GM12801 (cell line): ENCODE measurements at regions not wholly inside any gene's neighbourhood (a gene's known extent, or its start where the extent isn't known, plus 50 kb on each side); places are given as distances from the start of the nearest gene placed in this dataset.

Experiments
- CTCF ChIP-seq: IDR thresholded peaks from one replicate; pipeline ENCODE4 v1.5.1; 2011; ENCODE audit warnings: control low read depth; ENCODE audit not compliant: insufficient read length; ENCODE audit errors: extremely low read depth

- TF ChIP-seq CTCF: no peak
Observed at GRCh38 chr2:7338961-7339360, 421.7 kb downstream of the RNF144A start.

DNA sequence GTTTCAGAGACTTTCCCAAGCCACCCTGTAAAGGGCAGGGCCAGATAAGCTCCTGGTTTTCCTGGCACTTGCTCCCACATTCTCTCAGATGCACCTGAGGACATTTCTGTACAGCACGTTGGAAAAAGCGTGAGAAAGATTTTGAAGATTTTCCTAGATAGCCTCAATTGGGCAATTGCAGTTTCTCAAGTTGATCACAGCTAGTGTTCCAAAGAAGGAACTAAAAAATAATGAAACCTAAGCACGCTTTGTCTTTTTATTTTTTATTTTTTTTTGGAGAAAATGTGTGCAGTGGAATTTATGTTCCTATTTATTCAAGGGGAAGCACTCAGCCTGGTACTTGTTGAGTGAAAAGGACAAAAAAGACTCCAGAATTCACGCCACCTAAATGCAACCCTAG lies 429.1 kb downstream of the RNF144A start:
- no peak for TF ChIP-seq CTCF

GRCh38 chr2:7348761-7349160 lies 431.5 kb downstream of the RNF144A start:
- no peak for TF ChIP-seq CTCF

GRCh38 chr2:7352191-7352590 lies 435.0 kb downstream of the RNF144A start:
- TF ChIP-seq CTCF: no peak

- TF ChIP-seq CTCF: no peak
Observed at GRCh38 chr2:7353571-7353970, 436.4 kb downstream of the RNF144A start.

DNA sequence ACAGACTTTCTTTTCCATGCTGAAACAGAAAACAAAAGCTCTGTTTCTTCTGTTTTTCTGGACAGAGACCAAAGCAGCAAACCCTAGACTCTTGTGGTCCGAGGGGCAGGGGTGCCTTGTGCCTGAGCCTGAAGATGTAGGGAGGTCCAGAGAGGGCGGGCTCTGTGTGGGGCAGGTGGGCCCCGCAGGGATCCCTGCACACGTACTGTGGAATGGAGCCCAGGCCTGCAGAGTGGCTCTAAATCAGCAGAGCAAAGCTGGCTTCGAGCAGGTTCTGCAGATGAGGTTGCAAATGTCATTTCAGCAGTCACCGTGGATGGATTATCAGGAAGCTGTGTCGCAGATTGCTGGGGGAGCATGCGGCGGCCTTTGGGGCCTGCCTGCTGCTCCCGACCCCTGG lies 438.6 kb downstream of the RNF144A start:
- no peak for TF ChIP-seq CTCF

- TF ChIP-seq CTCF: no peak
Observed at GRCh38 chr2:7356909-7357584, 439.8 kb downstream of the RNF144A start.

DNA sequence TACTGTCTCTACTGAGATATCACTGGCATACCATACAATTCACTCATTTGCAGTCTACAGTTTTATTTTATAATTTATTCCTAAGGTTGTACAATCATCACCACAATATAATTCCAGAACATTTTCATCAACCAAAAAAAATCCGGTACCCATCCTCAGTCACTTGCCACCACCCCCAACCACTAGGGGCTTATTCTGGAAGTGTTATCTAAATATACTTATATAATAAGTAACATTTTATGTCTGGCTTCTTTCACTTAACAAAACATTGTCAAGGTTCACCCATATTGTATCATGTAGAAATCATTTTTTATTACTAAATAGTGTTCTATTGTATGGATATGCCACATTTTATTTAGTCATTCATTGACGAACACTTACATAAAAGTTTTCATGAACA lies 440.8 kb downstream of the RNF144A start:
- no peak for TF ChIP-seq CTCF
